ENCODE measurements at regions not wholly inside any gene's neighbourhood (a gene's known extent, or its start where the extent isn't known, plus 50 kb on each side); places are given as distances from the start of the nearest gene placed in this dataset.

DNA sequence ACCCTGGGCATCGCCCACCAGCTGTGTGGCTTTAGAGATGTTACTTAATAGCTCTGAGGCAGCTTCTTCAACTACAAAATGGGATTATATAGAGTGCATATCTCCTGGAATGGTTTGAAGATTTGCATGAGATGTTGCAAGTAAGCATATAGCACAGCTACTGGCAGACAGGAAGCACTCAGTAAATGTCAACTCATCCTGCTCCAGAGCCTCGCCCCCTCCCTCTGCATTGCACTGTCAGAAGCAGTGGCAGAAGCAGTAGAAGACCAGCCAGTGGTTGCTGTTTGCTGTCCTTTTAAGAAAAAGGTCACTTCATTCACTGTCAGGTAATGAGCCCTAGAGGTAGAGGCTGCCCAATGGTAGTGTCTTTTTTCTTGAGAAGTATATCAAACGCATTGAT lies 180.0 kb upstream of the GHITM start:
- Histone ChIP-seq H3K4ac (replicated peaks; ENCODE audit: insufficient read length, low read depth, low read length) (no peak overlapping the region), H2BK20ac (ENCODE audit: low read length) (no peak overlapping the region), H3K4me3 (ENCODE audit: extremely low read depth in 1 of 4, insufficient read depth in 2 of 4, low read depth in 3 of 4, low read length in 4 of 4) (no peak overlapping the region), H3K4me2 (ENCODE audit: insufficient read depth in 1 of 2, low read depth in 2 of 2, low read length in 2 of 2) (no peak overlapping the region), H3K23ac (ENCODE audit: insufficient read length) (no peak overlapping the region), H3K79me2 (ENCODE audit: control insufficient read depth in 1 of 2, insufficient read depth in 2 of 2, low read length in 2 of 2) (no peaks in the 10 kb centered on the region), H2BK120ac (replicated peaks; ENCODE audit: low read depth, low read length) (no peak overlapping the region), H3K4me1 (replicated peaks in 1 of 4; ENCODE audit: control insufficient read depth in 3 of 4, insufficient read depth in 4 of 4, low read length in 3 of 4) (peaks cover 3 to 10% (median 5%) of the 10 kb centered on the region in 4 experiments; a peak in 5 of 7 replicates), H3K9me3 (ENCODE audit: insufficient read depth in 2 of 2, low read depth in 1 of 2, low read length in 1 of 2) (no peaks in the 10 kb centered on the region), H2BK12ac (ENCODE audit: low read depth, low read length) (no peak overlapping the region), H2BK15ac (ENCODE audit: low read length) (no peak overlapping the region), H3K18ac (ENCODE audit: extremely low read depth, low read length) (no peak overlapping the region), H3K14ac (ENCODE audit: insufficient read length) (no peak overlapping the region), H3K36me3 (ENCODE audit: control insufficient read depth in 2 of 4, insufficient read depth in 4 of 4, low read length in 3 of 4) (no peaks in the 10 kb centered on the region), H3K23me2 (ENCODE audit: low read depth, low read length) (no peaks in the 10 kb centered on the region; the same call in 1 of the 2 replicates), H2BK5ac (ENCODE audit: low read depth, low read length) (no peak overlapping the region), H4K5ac (ENCODE audit: insufficient read length, low read depth, low read length) (no peak overlapping the region), H4K8ac (ENCODE audit: extremely low read depth, insufficient read depth, low read length) (no peak overlapping the region), H4K20me1 (replicated peaks in 1 of 2; ENCODE audit: control insufficient read depth in 1 of 2, insufficient read depth in 2 of 2, low read length in 2 of 2) (no peaks in the 10 kb centered on the region), H3K79me1 (ENCODE audit: low read depth, low read length) (no peaks in the 10 kb centered on the region), H3K9ac (replicated peaks in 1 of 4; ENCODE audit: extremely low read depth in 1 of 4, low read depth in 3 of 4, low read length in 3 of 4) (no peak overlapping the region), H2AK5ac (ENCODE audit: low read depth, low read length) (no peak overlapping the region), H3K27me3 (replicated peaks in 1 of 4; ENCODE audit: control insufficient read depth in 3 of 4, extremely low read depth in 1 of 4, insufficient read depth in 3 of 4, low read length in 3 of 4) (peaks cover 2 to 34% (median 15%) of the 10 kb centered on the region in 4 experiments; a peak in 6 of 7 replicates), H2AFZ (ENCODE audit: low read length) (no peak overlapping the region), H3K56ac (replicated peaks; ENCODE audit: insufficient read length, low read depth, low read length) (no peak overlapping the region), H4K91ac (replicated peaks; ENCODE audit: insufficient read length, low read length) (no peak overlapping the region), H3K27ac (ENCODE audit: low read depth, low read length) (no peak overlapping the region)
- ChIA-PET POLR2A (ENCODE audit: partially characterized antibody) (no interaction called here), CTCF (ENCODE audit: partially characterized antibody) (interaction anchor here (0.6 to 8.9 kb wide), 5 partner anchors 8 to 116 kb away, joined by 3 to 85 read pairs (median 26); no protein-coding TSS in a partner anchor)
- WGBS, 2 experiments (ENCODE audit: extremely low coverage in 1 of 2, insufficient coverage in 1 of 2, insufficient read length in 1 of 2, insufficient replicate concordance in 2 of 2, low coverage in 1 of 2, low lambda C conversion rate in 2 of 2, missing lambda C conversion rate in 1 of 2), result 88% methylated on average over 3 of the region's 3 CpGs; no CpG with 5 or more reads in 1 of the 2 experiments
- no peak for FAIRE-seq
- no peak for DNase-seq (ENCODE audit: low read depth in 1 of 2, low spot score in 2 of 2)
- TF ChIP-seq SP2 (IDR thresholded peaks at IDR 0.05; ENCODE audit: low read length) (no peak), TAF1 (IDR thresholded peaks at IDR 0.05; ENCODE audit: low read depth, low read length) (no peak), PHF8 (conservative IDR thresholded peaks at IDR 0.05; ENCODE audit: low read depth, low read length) (no peak), BACH1 (IDR thresholded peaks at IDR 0.05; ENCODE audit: low read length) (no peak), CBX8 (IDR thresholded peaks at IDR 0.05; ENCODE audit: borderline replicate concordance, low read depth, low read length) (no peak), RFX5 (IDR thresholded peaks at IDR 0.05; ENCODE audit: borderline replicate concordance, low read depth, low read length) (no peak), CHD2 (IDR thresholded peaks at IDR 0.05; ENCODE audit: low read length) (no peak), CBX5 (IDR thresholded peaks at IDR 0.05; ENCODE audit: low read depth, low read length) (no peak)
- TF ChIP-seq, protein P1, sequence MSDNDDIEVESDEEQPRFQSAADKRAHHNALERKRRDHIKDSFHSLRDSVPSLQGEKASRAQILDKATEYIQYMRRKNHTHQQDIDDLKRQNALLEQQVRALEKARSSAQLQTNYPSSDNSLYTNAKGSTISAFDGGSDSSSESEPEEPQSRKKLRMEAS (IDR thresholded peaks at IDR 0.05), result no peak
